ENCODE measurements at regions not wholly inside any gene's neighbourhood (a gene's known extent, or its start where the extent isn't known, plus 50 kb on each side); places are given as distances from the start of the nearest gene placed in this dataset.
A peak's percentile ranks its signal among the peaks of the same experiment; 100 is the strongest.
"Not testable (repeated sequence)": the region's sequence is repeated elsewhere in the genome, so short reads cannot be mapped to it uniquely, and the experiment has no call there.

- no peak for DNase-seq (ENCODE audit: low read depth in 2 of 2)
These were observed 140.9 kb downstream of the DLL1 start for GRCh38 chr6:170149681-170150589.

GRCh38 chr6:170148709-170149470 is 142.0 kb downstream of the DLL1 start:
- DNase-seq (ENCODE audit: low read depth in 2 of 2) = no peak

- DNase-seq (ENCODE audit: low read depth in 2 of 2) = peak; percentile 45 to 48
These were observed 142.8 kb downstream of the DLL1 start for GRCh38 chr6:170147832-170148708.

GRCh38 chr6:170147056-170147787 is 143.7 kb downstream of the DLL1 start:
- no peak for DNase-seq (ENCODE audit: low read depth in 2 of 2)

- no peak for DNase-seq (ENCODE audit: low read depth in 2 of 2)
These were observed 144.2 kb downstream of the DLL1 start for GRCh38 chr6:170146640-170147039.

- not testable (repeated sequence) for DNase-seq (ENCODE audit: low read depth in 2 of 2)
These were observed 144.7 kb downstream of the DLL1 start for GRCh38 chr6:170146131-170146530.

- DNase-seq (ENCODE audit: low read depth in 2 of 2) = not testable (repeated sequence)
These were observed 145.2 kb downstream of the DLL1 start for GRCh38 chr6:170145716-170146115.

- DNase-seq (ENCODE audit: low read depth in 2 of 2) = no peak
These were observed 145.6 kb downstream of the DLL1 start for GRCh38 chr6:170145272-170145592.

GRCh38 chr6:170144571-170145271 is 146.2 kb downstream of the DLL1 start:
- no peak for DNase-seq (ENCODE audit: low read depth in 2 of 2)

GRCh38 chr6:170143401-170144150 is 147.3 kb downstream of the DLL1 start:
- no peak for DNase-seq (ENCODE audit: low read depth in 2 of 2)

GRCh38 chr6:170142559-170142958 is 148.3 kb downstream of the DLL1 start:
- DNase-seq (ENCODE audit: low read depth in 2 of 2) = no peak

- not testable (repeated sequence) for DNase-seq (ENCODE audit: low read depth in 2 of 2)
These were observed 149.8 kb downstream of the DLL1 start for GRCh38 chr6:170141061-170141460.

GRCh38 chr6:170140129-170140528 is 150.7 kb downstream of the DLL1 start:
- no peak for DNase-seq (ENCODE audit: low read depth in 2 of 2)

GRCh38 chr6:170139531-170139930 is 151.3 kb downstream of the DLL1 start:
- no peak for DNase-seq (ENCODE audit: low read depth in 2 of 2)

GRCh38 chr6:170139046-170139445 is 151.8 kb downstream of the DLL1 start:
- DNase-seq (ENCODE audit: low read depth in 2 of 2) = not testable (repeated sequence)

GRCh38 chr6:170137911-170138910 is 152.7 kb downstream of the DLL1 start:
- DNase-seq (ENCODE audit: low read depth in 2 of 2) = no peak

- DNase-seq (ENCODE audit: low read depth in 2 of 2) = no peak
These were observed 153.5 kb downstream of the DLL1 start for GRCh38 chr6:170137176-170137891.
